Urinary bladder (tissue), 3 donors: ENCODE measurements at regions not wholly inside any gene's neighbourhood (a gene's known extent, or its start where the extent isn't known, plus 50 kb on each side); places are given as distances from the start of the nearest gene placed in this dataset.
A peak's percentile ranks its signal among the peaks of the same experiment; 100 is the strongest.
"Not testable (repeated sequence)": the region's sequence is repeated elsewhere in the genome, so short reads cannot be mapped to it uniquely, and the experiment has no call there.

Experiments used
- DNase-seq: peaks from one replicate; pipeline ENCODE4 v3.0.0-alpha.2; 2015; ENCODE audit errors: extremely low spot score
- H3K27ac ChIP-seq: one replicate; pipeline ENCODE4 v1.5.1; 2013; ENCODE audit warnings: low read depth, mild to moderate bottlenecking, moderate library complexity
- H3K36me3 ChIP-seq: one replicate; pipeline ENCODE4 v1.6.1; 2013; ENCODE audit warnings: mild to moderate bottlenecking, moderate library complexity; ENCODE audit not compliant: insufficient read depth
- H3K4me1 ChIP-seq: one replicate; pipeline ENCODE4 v1.6.1; 2013; ENCODE audit warnings: mild to moderate bottlenecking, moderate library complexity; ENCODE audit not compliant: insufficient read depth
- H3K4me3 ChIP-seq: one replicate; pipeline ENCODE4 v1.5.1; 2013; ENCODE audit warnings: low read depth, low read length
- WGBS: extraction: QIAGEN DNeasy Blood & Tissue Kit; methylation state at CpG from one replicate; pipeline ENCODE4 v1.1.7; 2013; 5-methylcytosine and 5-hydroxymethylcytosine counted together
- donor health status: healthy with polysubstance abuse.
- donor health status: healthy.

- WGBS, result 75% methylated on average over 2 of the region's 2 CpGs
- DNase-seq, result no peak
- no peak overlapping the region for H3K4me3 ChIP-seq
- no peaks in the 10 kb centered on the region for H3K36me3 ChIP-seq
- no peak overlapping the region for H3K27ac ChIP-seq
- no peaks in the 10 kb centered on the region for H3K4me1 ChIP-seq
Observed at GRCh38 chrY:19484997-19485396, 259.5 kb downstream of the KDM5D start.

DNA sequence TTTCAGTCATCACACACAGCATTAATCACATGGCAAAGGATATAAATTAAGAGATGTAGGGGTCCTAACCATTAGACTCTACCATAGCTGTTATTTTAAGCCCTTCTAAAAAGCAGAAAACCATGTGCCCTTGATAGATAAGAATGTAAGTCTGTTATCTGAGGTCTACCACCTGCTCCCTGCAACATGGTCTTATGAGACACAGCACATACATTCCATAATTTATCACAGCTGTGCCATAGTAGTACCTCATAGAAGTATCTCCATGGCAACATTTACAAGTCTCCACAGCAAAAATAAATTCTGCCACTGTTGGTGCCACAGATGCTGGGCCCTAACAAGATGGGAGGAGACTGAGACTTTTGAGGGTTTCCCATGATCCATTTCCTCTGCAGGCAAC is 265.4 kb downstream of the KDM5D start:
- Histone ChIP-seq H3K36me3 (no peaks in the 10 kb centered on the region), H3K4me1 (no peaks in the 10 kb centered on the region), H3K27ac (no peak overlapping the region), H3K4me3 (no peak overlapping the region)
- DNase-seq, result no peak

DNA sequence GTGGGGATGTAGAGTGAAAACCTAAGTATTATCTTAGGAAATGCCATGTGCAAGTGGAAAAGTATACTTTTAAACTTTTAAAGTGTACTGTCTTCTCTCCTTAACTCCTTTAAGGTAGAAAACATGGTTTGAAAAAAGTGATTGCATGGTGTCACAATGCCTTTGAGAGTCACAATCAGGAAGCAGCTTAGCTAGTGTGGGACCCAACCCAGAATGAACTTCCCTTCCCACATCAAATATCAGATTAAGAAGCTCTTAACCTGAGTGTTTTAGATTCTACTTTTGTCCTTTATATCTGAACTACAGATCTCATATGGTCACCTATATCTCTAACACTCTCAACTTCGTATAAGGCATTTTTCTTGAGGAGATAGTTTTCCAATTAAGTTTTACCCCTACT is 266.6 kb downstream of the KDM5D start:
- H3K4me3 ChIP-seq, result no peak overlapping the region
- WGBS, result 45% methylated on average over 1 of the region's 1 CpG
- no peaks in the 10 kb centered on the region for H3K36me3 ChIP-seq
- DNase-seq, result no peak
- no peaks in the 10 kb centered on the region for H3K4me1 ChIP-seq
- no peak overlapping the region for H3K27ac ChIP-seq

DNA sequence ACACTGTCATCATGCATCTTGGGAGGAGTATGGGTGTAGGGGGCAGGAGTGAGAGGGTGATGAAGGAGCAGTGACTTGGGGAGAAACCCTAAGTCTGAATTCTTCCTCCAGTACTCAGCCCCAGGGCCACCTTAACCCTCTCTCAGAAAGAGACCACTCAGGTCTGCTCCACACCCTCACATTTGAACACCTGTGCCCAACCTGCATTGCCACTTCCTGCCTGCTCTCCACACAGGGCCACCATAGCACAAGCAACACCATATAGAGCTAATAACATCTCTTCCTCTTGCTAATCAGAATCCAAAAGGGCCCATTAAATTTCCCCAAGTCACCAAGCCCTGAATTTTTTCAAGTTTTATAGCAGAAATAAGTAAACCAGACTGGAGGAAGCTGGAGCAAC is 278.7 kb downstream of the KDM5D start:
- Histone ChIP-seq H3K27ac (no peak overlapping the region), H3K4me3 (no peak overlapping the region), H3K36me3 (no peaks in the 10 kb centered on the region), H3K4me1 (no peaks in the 10 kb centered on the region)
- DNase-seq, result no peak

DNA sequence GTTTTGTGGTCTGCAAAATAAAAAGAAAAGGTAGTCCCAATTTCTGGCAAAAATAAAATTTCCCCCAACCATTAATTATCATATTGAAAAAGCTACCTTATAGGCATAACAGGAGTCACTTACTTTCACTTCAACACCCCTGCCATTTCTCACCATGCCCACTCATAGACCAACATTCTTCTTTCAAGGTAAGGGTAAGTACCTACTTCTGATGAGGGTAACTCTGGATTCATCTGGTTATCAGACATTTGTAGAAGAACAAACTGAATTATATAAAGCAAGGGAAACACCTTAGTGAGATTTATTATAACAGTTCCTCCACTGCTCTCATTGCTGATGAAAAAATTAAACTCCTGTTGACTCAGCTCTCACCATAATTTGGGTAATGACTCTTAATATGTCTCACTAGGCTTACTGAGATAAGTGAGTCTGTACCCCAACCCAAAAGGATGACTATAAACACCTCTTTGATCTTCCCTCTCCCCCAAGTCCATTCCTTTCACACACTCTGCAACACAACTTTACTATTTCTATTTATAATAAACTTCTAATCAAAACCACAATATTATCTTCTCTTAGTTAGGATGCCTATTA is 287.6 kb downstream of the KDM5D start:
- no peak overlapping the region for H3K4me3 ChIP-seq
- DNase-seq, result no peak
- H3K36me3 ChIP-seq, result no peaks in the 10 kb centered on the region
- H3K4me1 ChIP-seq, result no peaks in the 10 kb centered on the region
- H3K27ac ChIP-seq, result no peak overlapping the region

DNA sequence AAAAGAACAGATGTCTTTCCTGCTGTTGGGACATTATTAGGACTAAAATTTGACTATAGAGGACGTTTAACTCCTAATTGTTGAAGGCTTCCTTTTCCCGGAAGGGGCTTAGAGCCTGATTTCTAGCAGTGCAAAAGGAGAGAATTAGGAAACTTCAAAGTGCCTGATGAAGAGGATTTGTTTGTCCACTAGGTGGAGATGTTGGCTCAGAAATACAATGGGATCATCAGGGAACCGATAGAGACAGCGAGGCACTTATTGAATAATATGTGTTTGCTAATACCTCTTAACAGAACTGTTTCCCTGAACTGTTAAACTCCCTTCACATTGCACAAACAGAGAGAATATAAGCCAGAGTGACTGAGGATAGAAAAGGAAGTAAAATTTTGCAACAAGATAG is 311.5 kb downstream of the KDM5D start:
- 3% methylated on average over 4 of the region's 4 CpGs for WGBS
- H3K27ac ChIP-seq, result no peak overlapping the region
- DNase-seq, result peak; percentile 3
- no peaks in the 10 kb centered on the region for H3K36me3 ChIP-seq
- no peaks in the 10 kb centered on the region for H3K4me1 ChIP-seq
- H3K4me3 ChIP-seq, result no peak overlapping the region

DNA sequence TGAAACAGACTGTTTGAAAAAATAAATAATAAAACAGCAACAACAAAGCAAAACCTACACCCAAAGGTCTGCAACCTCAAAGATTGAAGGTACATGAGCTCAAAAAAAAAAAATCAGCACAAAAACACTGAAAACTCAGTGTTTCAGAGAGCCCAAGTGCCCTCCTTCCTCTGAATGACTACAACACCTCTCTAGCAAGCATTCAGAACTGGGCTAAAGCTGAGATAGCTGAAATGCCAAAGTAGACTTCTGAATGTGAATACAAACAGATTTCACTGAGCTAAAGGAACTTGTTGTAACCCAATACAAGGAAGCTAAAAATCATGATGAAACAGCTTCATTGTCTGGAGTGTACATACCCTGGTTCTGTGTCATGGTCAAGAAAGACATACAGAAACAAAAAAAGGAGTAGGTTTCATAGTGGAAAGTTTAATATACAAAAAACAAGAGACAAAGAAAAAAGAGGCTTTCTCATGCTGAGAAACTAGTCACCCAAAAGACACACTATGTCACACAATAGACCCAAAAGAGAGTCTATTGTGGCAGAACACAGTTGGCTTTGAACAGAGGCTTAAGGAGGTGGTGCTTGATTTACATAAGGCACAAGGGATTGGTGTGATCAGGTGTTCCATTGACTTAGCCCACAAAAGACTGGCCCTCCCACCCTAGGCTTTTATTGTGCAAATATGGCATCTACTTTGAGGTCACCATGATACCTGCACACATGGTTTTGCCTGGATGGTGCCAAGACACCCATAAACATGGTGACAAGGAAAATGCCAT is 316.6 kb downstream of the KDM5D start:
- H3K36me3 ChIP-seq, result no peaks in the 10 kb centered on the region
- no peak overlapping the region for H3K4me3 ChIP-seq
- H3K27ac ChIP-seq, result no peak overlapping the region
- DNase-seq, result no peak
- H3K4me1 ChIP-seq, result no peaks in the 10 kb centered on the region

DNA sequence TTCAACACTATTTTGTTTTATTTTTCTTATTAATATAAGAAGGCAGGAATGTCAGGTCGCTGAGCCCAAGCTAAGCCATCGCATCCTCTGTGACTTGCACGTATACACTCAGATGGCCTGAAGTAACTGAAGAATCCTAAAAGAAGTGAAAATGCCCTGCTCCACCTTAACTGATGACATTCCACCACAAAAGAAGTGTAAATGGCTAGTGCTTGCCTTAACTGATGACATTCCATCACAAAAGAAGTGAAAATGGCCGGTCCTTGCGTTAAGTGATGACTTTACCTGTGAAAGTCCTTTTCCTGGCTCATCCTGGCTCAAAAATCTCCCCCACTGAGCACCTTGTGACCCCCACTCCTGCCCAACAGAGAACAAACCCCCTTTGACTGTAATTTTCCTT is 317.3 kb downstream of the KDM5D start:
- not testable (repeated sequence) for H3K36me3 ChIP-seq, H3K4me3 ChIP-seq, DNase-seq, H3K27ac ChIP-seq, H3K4me1 ChIP-seq
- WGBS, result 61% methylated on average over 5 of the region's 5 CpGs

GRCh38 chrY:19410980-19411766 is 333.4 kb downstream of the KDM5D start:
- no peaks in the 10 kb centered on the region for H3K36me3 ChIP-seq
- H3K4me3 ChIP-seq, result no peak overlapping the region
- H3K27ac ChIP-seq, result no peak overlapping the region
- no peaks in the 10 kb centered on the region for H3K4me1 ChIP-seq
- no peak for DNase-seq
- WGBS, result 55% methylated on average over 3 of the region's 3 CpGs

- Histone ChIP-seq H3K4me3 (no peak overlapping the region), H3K4me1 (no peaks in the 10 kb centered on the region), H3K36me3 (no peaks in the 10 kb centered on the region), H3K27ac (no peak overlapping the region)
- DNase-seq, result no peak
Observed at GRCh38 chrY:19406246-19406645, 338.3 kb downstream of the KDM5D start.

- 75% methylated on average over 4 of the region's 4 CpGs for WGBS
- no peaks in the 10 kb centered on the region for H3K4me1 ChIP-seq
- H3K4me3 ChIP-seq, result no peak overlapping the region
- no peaks in the 10 kb centered on the region for H3K36me3 ChIP-seq
- DNase-seq, result no peak
- no peak overlapping the region for H3K27ac ChIP-seq
Observed at GRCh38 chrY:19405598-19405997, 338.9 kb downstream of the KDM5D start.

DNA sequence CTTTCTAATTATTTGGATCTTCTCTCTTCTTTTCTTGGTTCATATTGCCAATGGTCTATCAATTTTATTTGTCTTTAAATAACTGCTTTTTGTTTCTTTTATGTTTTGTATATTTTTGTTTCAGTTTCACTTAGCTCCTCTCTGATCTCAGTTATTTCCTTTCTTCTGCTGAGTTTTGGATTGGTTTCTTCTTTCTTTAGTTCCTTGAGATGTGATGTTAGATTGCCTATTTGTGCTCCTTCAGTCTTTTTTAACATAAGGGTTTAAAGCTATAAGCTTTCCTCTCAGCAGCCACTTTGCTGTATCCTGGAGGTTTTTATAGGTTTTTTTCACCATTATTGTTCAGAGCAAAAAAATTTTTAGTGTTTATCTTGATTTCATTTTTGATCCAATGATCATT is 351.6 kb downstream of the KDM5D start:
- Histone ChIP-seq H3K4me3 (no peak overlapping the region), H3K27ac (no peak overlapping the region), H3K36me3 (no peaks in the 10 kb centered on the region), H3K4me1 (no peaks in the 10 kb centered on the region)
- DNase-seq, result no peak

DNA sequence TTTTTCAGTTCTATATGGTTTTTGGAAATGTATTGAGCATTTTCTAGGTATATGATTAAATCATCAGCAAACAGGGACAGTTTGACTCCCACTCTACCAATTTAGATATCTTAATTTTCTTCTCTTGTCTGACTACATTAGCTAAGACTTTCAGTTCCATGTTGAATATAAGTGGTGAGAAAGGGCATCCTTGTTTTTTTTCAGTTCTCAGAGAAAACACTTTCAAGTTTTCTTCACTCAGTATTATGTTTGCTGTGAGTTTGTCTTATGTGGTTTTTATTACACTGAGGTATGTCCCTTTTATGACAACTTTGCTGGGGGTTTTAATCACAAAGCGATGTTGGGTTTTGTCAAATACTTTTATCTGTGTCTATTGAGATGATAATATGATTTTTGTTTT is 352.6 kb downstream of the KDM5D start:
- H3K36me3 ChIP-seq, result no peaks in the 10 kb centered on the region
- DNase-seq, result no peak
- WGBS, result 88% methylated on average over 1 of the region's 1 CpG

DNA sequence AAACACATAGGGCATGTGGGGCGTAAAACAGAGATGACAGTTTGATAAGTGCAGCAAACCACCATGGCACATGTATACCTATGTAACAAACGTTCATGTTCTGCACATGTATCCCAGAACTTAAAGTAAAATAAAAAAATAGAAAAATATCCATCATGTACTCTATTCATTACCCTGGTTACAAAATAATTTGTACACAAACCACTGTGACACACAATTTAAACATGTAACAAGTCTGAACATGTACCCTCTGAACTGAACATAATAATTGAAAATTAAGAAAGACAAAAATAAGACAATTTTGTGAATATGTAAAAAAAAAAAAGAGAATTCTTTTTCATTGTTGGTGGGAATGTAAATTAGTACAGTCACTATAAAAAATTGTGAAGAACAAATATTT is 379.2 kb downstream of the KDM5D start:
- no peak for DNase-seq
- Histone ChIP-seq H3K4me1 (no peaks in the 10 kb centered on the region), H3K27ac (no peak overlapping the region), H3K4me3 (no peak overlapping the region), H3K36me3 (no peaks in the 10 kb centered on the region)
- WGBS, result 68% methylated on average over 2 of the region's 2 CpGs

More for the DNA sequence above, 352.6 kb downstream of the KDM5D start:
- no peak overlapping the region for H3K4me3 ChIP-seq
- H3K4me1 ChIP-seq, result no peaks in the 10 kb centered on the region
- H3K27ac ChIP-seq, result no peak overlapping the region
